Breast epithelium (tissue), 4 donors: ENCODE measurements at regions not wholly inside any gene's neighbourhood (a gene's known extent, or its start where the extent isn't known, plus 50 kb on each side); places are given as distances from the start of the nearest gene placed in this dataset.

Source experiments
- DNase-seq, 2 donors: peaks; one replicate each; pipeline ENCODE4 v3.0.0-alpha.2; 2019; ENCODE audit warnings: low spot score in 2 of 2
- H3K27ac ChIP-seq, 2 donors: fragments of 200-600 bp; sonication (generic) in 1 of 2; one replicate each; pipeline ENCODE4 v1.5.1; 2016 to 2019; ENCODE audit warnings: mild to moderate bottlenecking in 1 of 2
- H3K27me3 ChIP-seq, 2 donors: fragments of 200-600 bp; sonication (generic) in 1 of 2; one replicate each; pipeline versions ENCODE4 v1.5.1 to v1.6.0; 2017 to 2019; ENCODE audit warnings: control low read depth in 1 of 2, mild to moderate bottlenecking in 1 of 2
- H3K36me3 ChIP-seq: fragments of 200-600 bp; one replicate; pipeline ENCODE4 v1.5.1; 2019
- H3K4me1 ChIP-seq, 2 donors: fragments of 200-600 bp; sonication (generic); one replicate each; pipeline ENCODE4 v1.5.1; 2016 to 2019; ENCODE audit warnings: control low read depth in 1 of 2
- H3K4me3 ChIP-seq, 3 donors: fragments of 200-600 bp; sonication (generic); 1 replicate in 2 of 3; 2 replicates in 1 of 3; pipeline ENCODE4 v1.5.1; 2016 to 2019; ENCODE audit warnings: mild to moderate bottlenecking in 3 of 3, moderate library complexity in 2 of 3
- H3K9me3 ChIP-seq, 2 donors: fragments of 200-600 bp; sonication (generic) in 1 of 2; one replicate each; pipeline ENCODE4 v1.5.1; 2016 to 2019; ENCODE audit warnings: control low read depth in 1 of 2
- POLR2A ChIP-seq: fragments of 450-650 bp; IDR thresholded peaks from one replicate; pipeline ENCODE4 v1.6.1; 2016; ENCODE audit warnings: antibody characterized with exemption, mild to moderate bottlenecking, moderate library complexity
- POLR2AphosphoS5 ChIP-seq, 3 donors: sonication (generic); formaldehyde crosslinking; IDR thresholded peaks; one replicate each; pipeline ENCODE4 v1.6.1; 2017; ENCODE audit warnings: antibody characterized with exemption in 3 of 3
- intact Hi-C: fragments of 100-400 bp; cut with DNase I; formaldehyde crosslinking; loops from one replicate; pipeline ENCODE4 v1.15.1; 2023; ENCODE audit warnings: low total_unique reads
- TF ChIP-seq, protein P1 (sequence below), 3 donors: fragments of 450-650 bp; IDR thresholded peaks; one replicate each; pipeline ENCODE4 v1.5.1; 2016 to 2017; ENCODE audit warnings: antibody characterized with exemption in 3 of 3, mild to moderate bottlenecking in 3 of 3, moderate library complexity in 3 of 3

DNA sequence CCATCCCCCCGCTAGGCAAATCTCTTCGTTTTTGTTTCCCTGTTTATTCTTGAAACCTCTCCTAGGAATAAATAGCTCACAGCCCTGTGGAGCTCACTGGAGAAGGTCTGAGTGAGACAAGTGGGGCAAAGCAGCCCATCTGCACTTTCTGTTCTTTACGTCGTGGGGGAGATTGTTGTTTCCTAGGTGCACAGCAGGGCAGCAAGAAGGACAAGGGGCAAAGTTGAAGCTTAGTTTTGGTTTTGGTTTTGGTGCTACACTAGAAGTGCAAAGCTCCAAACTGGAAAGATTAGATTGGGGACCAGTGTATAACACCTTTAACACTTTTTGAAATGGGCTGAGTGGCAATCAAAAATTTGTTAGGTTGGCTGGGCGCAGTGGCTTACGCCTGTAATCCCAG is 76.6 kb downstream of the GPR88 start:
- TF ChIP-seq POLR2A (no peak), POLR2AphosphoS5 (IDR thresholded peaks at IDR 0.05) (no peak)
- TF ChIP-seq, protein P1, sequence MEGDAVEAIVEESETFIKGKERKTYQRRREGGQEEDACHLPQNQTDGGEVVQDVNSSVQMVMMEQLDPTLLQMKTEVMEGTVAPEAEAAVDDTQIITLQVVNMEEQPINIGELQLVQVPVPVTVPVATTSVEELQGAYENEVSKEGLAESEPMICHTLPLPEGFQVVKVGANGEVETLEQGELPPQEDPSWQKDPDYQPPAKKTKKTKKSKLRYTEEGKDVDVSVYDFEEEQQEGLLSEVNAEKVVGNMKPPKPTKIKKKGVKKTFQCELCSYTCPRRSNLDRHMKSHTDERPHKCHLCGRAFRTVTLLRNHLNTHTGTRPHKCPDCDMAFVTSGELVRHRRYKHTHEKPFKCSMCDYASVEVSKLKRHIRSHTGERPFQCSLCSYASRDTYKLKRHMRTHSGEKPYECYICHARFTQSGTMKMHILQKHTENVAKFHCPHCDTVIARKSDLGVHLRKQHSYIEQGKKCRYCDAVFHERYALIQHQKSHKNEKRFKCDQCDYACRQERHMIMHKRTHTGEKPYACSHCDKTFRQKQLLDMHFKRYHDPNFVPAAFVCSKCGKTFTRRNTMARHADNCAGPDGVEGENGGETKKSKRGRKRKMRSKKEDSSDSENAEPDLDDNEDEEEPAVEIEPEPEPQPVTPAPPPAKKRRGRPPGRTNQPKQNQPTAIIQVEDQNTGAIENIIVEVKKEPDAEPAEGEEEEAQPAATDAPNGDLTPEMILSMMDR (IDR thresholded peaks at IDR 0.05), result no peak
- Histone ChIP-seq H3K4me3 (no peak overlapping the region), H3K27me3 (no peaks in the 10 kb centered on the region), H3K27ac (no peak overlapping the region), H3K36me3 (no peaks in the 10 kb centered on the region), H3K4me1 (no peaks in the 10 kb centered on the region), H3K9me3 (no peaks in the 10 kb centered on the region)
- intact Hi-C loops, result no loop called here
- DNase-seq, result no peak

DNA sequence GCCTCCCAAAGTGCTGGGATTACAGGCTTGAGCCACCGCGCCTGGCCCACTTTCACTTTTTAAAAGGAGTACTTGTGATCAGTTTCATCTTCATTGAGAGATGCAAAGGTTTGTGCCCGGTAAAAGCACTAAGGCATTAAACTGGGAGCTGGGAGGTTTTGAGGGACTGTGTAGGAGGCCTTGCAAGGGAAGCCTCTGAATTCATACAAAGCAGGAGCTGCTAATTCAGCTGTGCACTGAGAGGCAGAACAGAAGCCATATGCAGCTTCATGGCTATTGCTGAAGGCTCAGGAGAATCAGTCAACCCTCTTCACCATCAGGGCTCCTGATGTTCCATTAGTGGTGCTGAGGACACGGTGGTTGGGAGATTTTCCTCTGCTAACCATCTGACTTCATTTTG is 77.7 kb downstream of the GPR88 start:
- Histone ChIP-seq H3K9me3 (no peaks in the 10 kb centered on the region), H3K36me3 (no peaks in the 10 kb centered on the region), H3K4me1 (no peaks in the 10 kb centered on the region), H3K27me3 (no peaks in the 10 kb centered on the region), H3K4me3 (no peak overlapping the region), H3K27ac (no peak overlapping the region)
- TF ChIP-seq POLR2AphosphoS5 (IDR thresholded peaks at IDR 0.05) (no peak), POLR2A (no peak)
- TF ChIP-seq, protein P1 (IDR thresholded peaks at IDR 0.05), result no peak
- intact Hi-C loops, result no loop called here
- no peak for DNase-seq

DNA sequence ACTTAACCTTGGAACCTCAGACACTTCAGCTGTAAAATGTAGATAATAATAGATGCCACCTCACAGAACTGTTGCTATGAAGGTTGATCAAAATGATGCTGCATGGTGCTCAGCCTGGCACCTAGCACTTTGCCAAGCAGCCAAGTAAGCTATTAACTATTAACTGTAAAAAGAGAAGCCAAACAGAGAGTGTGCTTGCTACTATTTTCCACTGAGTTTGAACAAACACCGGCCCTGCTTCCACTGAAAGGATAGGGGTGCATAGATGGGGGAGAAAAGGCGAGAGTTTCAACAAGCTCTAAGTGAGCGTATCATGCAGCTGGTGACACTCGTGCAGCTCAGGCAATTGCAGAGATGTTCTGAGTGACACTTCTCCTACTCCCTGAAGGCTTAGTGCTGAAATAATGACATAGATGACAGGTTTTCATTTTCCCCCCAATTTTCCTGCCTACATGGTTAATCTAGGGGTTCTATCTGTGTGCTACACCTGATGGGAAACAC is 78.2 kb downstream of the GPR88 start:
- DNase-seq, result no peak
- no peak overlapping the region for H3K4me3 ChIP-seq
- no peaks in the 10 kb centered on the region for H3K36me3 ChIP-seq
- no peaks in the 10 kb centered on the region for H3K27me3 ChIP-seq
- no peak overlapping the region for H3K27ac ChIP-seq
- H3K4me1 ChIP-seq, result no peaks in the 10 kb centered on the region
- H3K9me3 ChIP-seq, result no peaks in the 10 kb centered on the region
- TF ChIP-seq POLR2A (no peak), POLR2AphosphoS5 (IDR thresholded peaks at IDR 0.05) (no peak)
- TF ChIP-seq, protein P1 (IDR thresholded peaks at IDR 0.05), result no peak
- intact Hi-C loops, result no loop called here

DNA sequence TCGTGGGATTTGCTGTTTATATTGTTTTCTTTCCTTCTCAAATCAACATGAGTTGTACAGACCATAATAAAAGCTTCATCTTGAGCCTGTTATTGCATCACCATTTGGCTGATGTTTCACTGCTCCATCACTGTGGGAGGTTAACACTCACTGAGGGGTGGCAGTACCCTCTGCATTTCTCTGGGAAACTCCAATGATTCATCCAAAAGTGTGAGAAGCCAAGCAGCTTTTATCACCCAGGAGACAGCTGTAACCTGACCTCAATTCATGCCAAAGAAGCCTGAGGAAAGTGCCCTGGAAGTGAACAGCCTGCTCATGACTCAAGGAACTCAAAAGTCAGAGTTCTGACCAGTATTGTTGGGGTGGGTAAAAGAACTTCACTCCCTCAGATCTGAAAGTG is 84.1 kb downstream of the GPR88 start:
- no peak for DNase-seq
- no peaks in the 10 kb centered on the region for H3K27me3 ChIP-seq
- no peak overlapping the region for H3K4me3 ChIP-seq
- H3K27ac ChIP-seq, result no peak overlapping the region
- no peaks in the 10 kb centered on the region for H3K4me1 ChIP-seq
- H3K9me3 ChIP-seq, result no peaks in the 10 kb centered on the region
- TF ChIP-seq, protein P1 (IDR thresholded peaks at IDR 0.05), result no peak
- TF ChIP-seq POLR2AphosphoS5 (IDR thresholded peaks at IDR 0.05) (no peak), POLR2A (no peak)
- intact Hi-C loops, result no loop called here
- H3K36me3 ChIP-seq, result no peaks in the 10 kb centered on the region

DNA sequence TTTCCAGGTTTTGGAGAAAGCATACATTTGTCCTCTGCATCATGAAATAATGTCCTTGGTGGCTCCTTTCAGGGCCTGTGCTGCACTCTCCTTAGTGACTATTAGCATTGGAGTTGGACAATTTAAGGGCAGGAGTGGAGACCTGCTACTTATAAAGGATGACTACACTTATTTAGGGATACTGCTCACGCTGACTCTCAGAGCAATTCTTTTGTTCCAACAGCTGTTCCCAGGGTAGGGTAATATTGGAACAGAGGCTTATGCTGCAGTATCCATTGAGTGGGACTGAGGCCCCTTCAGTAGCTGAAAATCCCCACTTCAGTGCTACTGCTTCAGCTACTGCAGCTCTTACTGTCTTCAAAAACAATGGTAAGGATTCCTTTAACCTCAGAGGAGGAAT is 84.6 kb downstream of the GPR88 start:
- no peak for DNase-seq
- no peaks in the 10 kb centered on the region for H3K9me3 ChIP-seq
- H3K4me1 ChIP-seq, result no peaks in the 10 kb centered on the region
- H3K27me3 ChIP-seq, result no peaks in the 10 kb centered on the region
- H3K4me3 ChIP-seq, result no peak overlapping the region
- no peaks in the 10 kb centered on the region for H3K36me3 ChIP-seq
- intact Hi-C loops, result no loop called here
- H3K27ac ChIP-seq, result no peak overlapping the region
- TF ChIP-seq POLR2A (no peak), POLR2AphosphoS5 (IDR thresholded peaks at IDR 0.05) (no peak)
- TF ChIP-seq, protein P1 (IDR thresholded peaks at IDR 0.05), result no peak
